Loucy (cell line): ENCODE measurements at regions not wholly inside any gene's neighbourhood (a gene's known extent, or its start where the extent isn't known, plus 50 kb on each side); places are given as distances from the start of the nearest gene placed in this dataset.

Source experiments
- H2AFZ ChIP-seq: fragments of 200-600 bp; sonication (generic); 2 replicates; pipeline ENCODE4 v1.6.0; 2016; ENCODE audit warnings: antibody characterized with exemption, mild to moderate bottlenecking, low read length, moderate library complexity
- H3F3A ChIP-seq: fragments of 200-600 bp; 2 replicates; pipeline ENCODE4 v1.6.0; 2016; ENCODE audit warnings: antibody characterized with exemption, low read depth, mild to moderate bottlenecking
- H3K27me3 ChIP-seq: fragments of 200-600 bp; sonication (generic); 2 replicates; pipeline ENCODE4 v1.6.1; 2014; ENCODE audit warnings: low read length, mild to moderate bottlenecking; ENCODE audit not compliant: insufficient read depth, poor library complexity, severe bottlenecking
- H3K36me3 ChIP-seq: fragments of 200-600 bp; sonication (generic); 2 replicates; pipeline ENCODE4 v1.6.1; 2016; ENCODE audit warnings: low read length; ENCODE audit not compliant: insufficient read depth
- H3K4me1 ChIP-seq: fragments of 200-600 bp; sonication (generic); 2 replicates; pipeline ENCODE4 v1.5.1; 2014; ENCODE audit warnings: low read length, mild to moderate bottlenecking; ENCODE audit not compliant: insufficient read depth, poor library complexity, severe bottlenecking
- H3K4me2 ChIP-seq: fragments of 200-600 bp; sonication (generic); 2 replicates; pipeline ENCODE4 v1.6.0; 2014; ENCODE audit warnings: antibody characterized with exemption, low read length, low read depth, mild to moderate bottlenecking; ENCODE audit not compliant: poor library complexity, severe bottlenecking
- H3K4me3 ChIP-seq: fragments of 200-600 bp; sonication (generic); 2 replicates; pipeline ENCODE4 v1.5.1; 2014; ENCODE audit warnings: low read length, mild to moderate bottlenecking, mixed read lengths; ENCODE audit not compliant: poor library complexity, severe bottlenecking
- H3K79me2 ChIP-seq: fragments of 200-600 bp; sonication (generic); 2 replicates; pipeline ENCODE4 v1.6.1; 2014; ENCODE audit warnings: low read length; ENCODE audit not compliant: insufficient read depth
- H3K9ac ChIP-seq: fragments of 200-600 bp; sonication (generic); 2 replicates; pipeline ENCODE4 v1.6.0; 2014; ENCODE audit warnings: mild to moderate bottlenecking, low read depth, low read length, moderate library complexity; ENCODE audit not compliant: poor library complexity, severe bottlenecking
- H3K9me2 ChIP-seq: fragments of 200-600 bp; sonication (generic); replicated peaks from 2 replicates; pipeline ENCODE4 v1.6.1; 2016; ENCODE audit warnings: low read depth, low read length, mixed read lengths
- H3K9me3 ChIP-seq: fragments of 200-600 bp; sonication (generic); 2 replicates; pipeline ENCODE4 v1.6.1; 2014; ENCODE audit warnings: mild to moderate bottlenecking, antibody characterized with exemption, low read length, low read depth; ENCODE audit not compliant: insufficient read depth
- H4K20me1 ChIP-seq: fragments of 200-600 bp; sonication (generic); 2 replicates; pipeline ENCODE4 v1.6.0; 2014; ENCODE audit warnings: antibody characterized with exemption, low read length, mild to moderate bottlenecking; ENCODE audit not compliant: insufficient read depth, poor library complexity, severe bottlenecking
- CTCF ChIP-seq: fragments of 200-600 bp; sonication (generic); conservative IDR thresholded peaks from 2 replicates; pipeline ENCODE4 v1.5.1; 2014; ENCODE audit warnings: mild to moderate bottlenecking, antibody characterized with exemption, low read length
- EZH2phosphoT487 ChIP-seq: fragments of 200-600 bp; IDR thresholded peaks from 2 replicates; pipeline ENCODE4 v1.6.1; 2018; ENCODE audit warnings: antibody characterized with exemption, mild to moderate bottlenecking, moderate library complexity, borderline replicate concordance

- Histone ChIP-seq H3K9ac (no peak overlapping the region), H3K27me3 (no peaks in the 10 kb centered on the region), H3K4me3 (no peak overlapping the region), H2AFZ (no peak overlapping the region), H3F3A (no peaks in the 10 kb centered on the region), H4K20me1 (no peaks in the 10 kb centered on the region), H3K9me2 (no peaks in the 10 kb centered on the region), H3K4me2 (no peak overlapping the region), H3K36me3 (no peaks in the 10 kb centered on the region), H3K4me1 (no peaks in the 10 kb centered on the region), H3K79me2 (no peaks in the 10 kb centered on the region), H3K9me3 (no peaks in the 10 kb centered on the region)
- TF ChIP-seq CTCF (no peak), EZH2phosphoT487 (no peak)
These were observed 945.9 kb upstream of the CITED2 start for GRCh38 chr6:140320081-140321080.

GRCh38 chr6:140319209-140319608, 944.8 kb upstream of the CITED2 start:
- no peaks in the 10 kb centered on the region for H3K4me1 ChIP-seq
- H3K79me2 ChIP-seq, result no peaks in the 10 kb centered on the region
- no peak overlapping the region for H3K4me3 ChIP-seq
- no peak overlapping the region for H3K9ac ChIP-seq
- no peak overlapping the region for H3K4me2 ChIP-seq
- H3F3A ChIP-seq, result no peaks in the 10 kb centered on the region
- no peaks in the 10 kb centered on the region for H3K9me2 ChIP-seq
- H2AFZ ChIP-seq, result no peak overlapping the region
- TF ChIP-seq EZH2phosphoT487 (no peak), CTCF (no peak)
- H3K36me3 ChIP-seq, result no peaks in the 10 kb centered on the region
- H3K9me3 ChIP-seq, result no peaks in the 10 kb centered on the region
- H3K27me3 ChIP-seq, result no peaks in the 10 kb centered on the region
- no peaks in the 10 kb centered on the region for H4K20me1 ChIP-seq

- Histone ChIP-seq H3K4me1 (no peaks in the 10 kb centered on the region), H3K9me2 (no peaks in the 10 kb centered on the region), H3F3A (no peaks in the 10 kb centered on the region), H3K4me3 (no peak overlapping the region), H3K36me3 (no peaks in the 10 kb centered on the region), H3K79me2 (no peaks in the 10 kb centered on the region), H3K4me2 (no peak overlapping the region), H3K27me3 (no peaks in the 10 kb centered on the region), H3K9me3 (no peaks in the 10 kb centered on the region), H4K20me1 (no peaks in the 10 kb centered on the region), H3K9ac (no peak overlapping the region), H2AFZ (no peak overlapping the region)
- TF ChIP-seq EZH2phosphoT487 (no peak), CTCF (no peak)
These were observed 944.0 kb upstream of the CITED2 start for GRCh38 chr6:140318408-140318807.
